ENCODE measurements at regions not wholly inside any gene's neighbourhood (a gene's known extent, or its start where the extent isn't known, plus 50 kb on each side); places are given as distances from the start of the nearest gene placed in this dataset.
"Not testable (repeated sequence)": the region's sequence is repeated elsewhere in the genome, so short reads cannot be mapped to it uniquely, and the experiment has no call there.

- no peak for TF ChIP-seq CTCF (IDR thresholded peaks at IDR 0.05)
- no peaks in the 10 kb centered on the region for H3K27me3 ChIP-seq
- H3K4me1 ChIP-seq: no peaks in the 10 kb centered on the region
- H3K4me3 ChIP-seq: no peak overlapping the region
- H3K36me3 ChIP-seq: no peaks in the 10 kb centered on the region
- no peak for DNase-seq (ENCODE audit: low spot score)
- H3K9me3 ChIP-seq: no peaks in the 10 kb centered on the region
- H3K27ac ChIP-seq: no peak overlapping the region
Measured at GRCh38 chr13:103473081-103473480, 406.9 kb upstream of the SLC10A2 start.

GRCh38 chr13:103471896-103472295 is 405.7 kb upstream of the SLC10A2 start:
- H3K27ac ChIP-seq: no peak overlapping the region

GRCh38 chr13:103469771-103470170 is 403.6 kb upstream of the SLC10A2 start:
- H3K9me3 ChIP-seq: no peaks in the 10 kb centered on the region
- H3K27me3 ChIP-seq: no peaks in the 10 kb centered on the region
- TF ChIP-seq CTCF (IDR thresholded peaks at IDR 0.05): no peak
- H3K36me3 ChIP-seq: no peaks in the 10 kb centered on the region
- no peak overlapping the region for H3K4me3 ChIP-seq
- no peak for DNase-seq (ENCODE audit: low spot score)
- no peak overlapping the region for H3K27ac ChIP-seq
- no peaks in the 10 kb centered on the region for H3K4me1 ChIP-seq

More at GRCh38 chr13:103471896-103472295, 405.7 kb upstream of the SLC10A2 start:
- TF ChIP-seq CTCF (IDR thresholded peaks at IDR 0.05): no peak
- no peak for DNase-seq (ENCODE audit: low spot score)
- no peak overlapping the region for H3K4me3 ChIP-seq
- H3K4me1 ChIP-seq: no peaks in the 10 kb centered on the region
- H3K27me3 ChIP-seq: no peaks in the 10 kb centered on the region
- H3K9me3 ChIP-seq: no peaks in the 10 kb centered on the region
- no peaks in the 10 kb centered on the region for H3K36me3 ChIP-seq

- Histone ChIP-seq H3K27ac (no peak overlapping the region), H3K4me3 (no peak overlapping the region), H3K4me1 (no peaks in the 10 kb centered on the region), H3K27me3 (no peaks in the 10 kb centered on the region), H3K36me3 (no peaks in the 10 kb centered on the region), H3K9me3 (no peaks in the 10 kb centered on the region)
- TF ChIP-seq CTCF (IDR thresholded peaks at IDR 0.05): no peak
- no peak for DNase-seq (ENCODE audit: low spot score)
Measured at GRCh38 chr13:103466761-103467160, 400.5 kb upstream of the SLC10A2 start.

- not testable (repeated sequence) for H3K4me1 ChIP-seq; DNase-seq (ENCODE audit: low spot score); H3K27me3 ChIP-seq; H3K27ac ChIP-seq; H3K36me3 ChIP-seq; H3K9me3 ChIP-seq; H3K4me3 ChIP-seq
Measured at GRCh38 chr13:103460246-103460645, 394.0 kb upstream of the SLC10A2 start.

GRCh38 chr13:103457050-103457449 is 390.8 kb upstream of the SLC10A2 start:
- H3K36me3 ChIP-seq; H3K27me3 ChIP-seq; H3K4me3 ChIP-seq; H3K27ac ChIP-seq; H3K4me1 ChIP-seq; H3K9me3 ChIP-seq; DNase-seq (ENCODE audit: low spot score): not testable (repeated sequence)

- DNase-seq (ENCODE audit: low spot score): no peak
- H3K27ac ChIP-seq: no peak overlapping the region
- H3K4me3 ChIP-seq: no peak overlapping the region
- TF ChIP-seq CTCF (IDR thresholded peaks at IDR 0.05): no peak
- H3K4me1 ChIP-seq: no peaks in the 10 kb centered on the region
- no peaks in the 10 kb centered on the region for H3K27me3 ChIP-seq
- no peaks in the 10 kb centered on the region for H3K9me3 ChIP-seq
- H3K36me3 ChIP-seq: no peaks in the 10 kb centered on the region
Measured at GRCh38 chr13:103451656-103452055, 385.4 kb upstream of the SLC10A2 start.

Measured in right atrium auricular region (tissue), 2 donors.